GM12873 (cell line): ENCODE measurements at regions not wholly inside any gene's neighbourhood (a gene's known extent, or its start where the extent isn't known, plus 50 kb on each side); places are given as distances from the start of the nearest gene placed in this dataset.
A peak's percentile ranks its signal among the peaks of the same experiment; 100 is the strongest.

Source experiments
- CTCF ChIP-seq: IDR thresholded peaks from 2 replicates; pipeline ENCODE4 v1.5.1; 2012; ENCODE audit warnings: low read depth, mild to moderate bottlenecking, moderate library complexity, low read length, control low read depth; ENCODE audit not compliant: insufficient read depth; ENCODE audit errors: missing control alignments

- TF ChIP-seq CTCF, result no peak
Measured at GRCh38 chrX:14193547-14193946, 163.9 kb upstream of the GEMIN8 start.

- no peak for TF ChIP-seq CTCF
Measured at GRCh38 chrX:14173873-14174272, 144.2 kb upstream of the GEMIN8 start.

- TF ChIP-seq CTCF, result no peak
Measured at GRCh38 chrX:14164828-14165227, 135.1 kb upstream of the GEMIN8 start.

- no peak for TF ChIP-seq CTCF
Measured at GRCh38 chrX:14125462-14125861, 95.8 kb upstream of the GEMIN8 start.

- no peak for TF ChIP-seq CTCF
Measured at GRCh38 chrX:14124562-14124961, 94.9 kb upstream of the GEMIN8 start.

GRCh38 chrX:14095702-14096101 lies 66.0 kb upstream of the GEMIN8 start:
- TF ChIP-seq CTCF, result peak; percentile 85

GRCh38 chrX:14094191-14094590 lies 64.5 kb upstream of the GEMIN8 start:
- TF ChIP-seq CTCF, result no peak
